ENCODE measurements at regions not wholly inside any gene's neighbourhood (a gene's known extent, or its start where the extent isn't known, plus 50 kb on each side); places are given as distances from the start of the nearest gene placed in this dataset.
A peak's percentile ranks its signal among the peaks of the same experiment; 100 is the strongest.
"Not testable (repeated sequence)": the region's sequence is repeated elsewhere in the genome, so short reads cannot be mapped to it uniquely, and the experiment has no call there.

DNA sequence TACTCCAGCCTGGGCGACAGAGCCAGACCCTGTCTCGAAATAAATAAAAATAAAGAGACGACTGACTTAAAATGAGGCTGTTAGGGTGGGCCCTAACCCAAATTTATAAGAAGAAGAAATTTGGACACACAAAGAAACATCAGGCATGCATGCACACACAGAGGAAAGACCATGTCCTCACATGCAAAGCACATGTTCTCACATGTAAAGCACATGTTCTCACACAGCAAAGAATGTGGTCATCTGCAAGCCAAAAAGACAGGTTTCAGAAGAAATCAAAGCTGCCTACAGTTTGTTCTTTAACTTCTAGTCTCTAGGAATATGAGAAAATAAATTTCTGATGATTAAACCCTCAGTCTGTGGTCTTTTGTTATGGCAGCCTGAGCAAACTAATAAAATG lies 132.3 kb upstream of the CRIM1 start:
- no peak for DNase-seq (ENCODE audit: low read depth)
- Histone ChIP-seq H3K36me3 (ENCODE audit: control insufficient read depth, insufficient read depth, low read length, severe bottlenecking) (no peaks in the 10 kb centered on the region), H3K27me3 (replicated peaks; ENCODE audit: control insufficient read depth, insufficient read depth, low read length) (no peaks in the 10 kb centered on the region), H3K4me3 (ENCODE audit: low read length) (no peak overlapping the region), H3K4me1 (ENCODE audit: control insufficient read depth, insufficient read depth, low read length) (no peaks in the 10 kb centered on the region), H3K9ac (ENCODE audit: low read length) (no peak overlapping the region), H3K9me3 (ENCODE audit: control insufficient read depth, low read length) (no peaks in the 10 kb centered on the region)

DNA sequence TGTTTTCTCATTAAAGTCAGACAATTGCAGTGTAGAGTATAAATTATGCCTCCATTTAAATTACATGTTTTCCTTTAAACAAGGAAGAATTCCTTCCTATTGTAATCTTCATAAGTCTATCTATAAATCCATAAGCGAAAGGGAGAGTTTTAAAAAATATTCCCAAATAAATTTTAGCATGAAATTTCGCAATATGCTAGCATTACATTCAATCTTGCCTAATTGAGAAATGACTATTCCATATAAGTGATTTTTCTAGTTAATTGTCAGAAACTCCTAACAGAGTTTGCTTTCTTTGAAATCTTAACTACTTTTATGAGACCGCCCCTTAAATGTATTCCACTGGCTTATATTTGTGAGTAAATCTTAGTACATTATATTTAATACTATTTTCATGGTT lies 133.1 kb upstream of the CRIM1 start:
- no peak overlapping the region for H3K9ac ChIP-seq (ENCODE audit: low read length)
- no peaks in the 10 kb centered on the region for H3K9me3 ChIP-seq (ENCODE audit: control insufficient read depth, low read length)
- no peaks in the 10 kb centered on the region for H3K4me1 ChIP-seq (ENCODE audit: control insufficient read depth, insufficient read depth, low read length)
- H3K27me3 ChIP-seq (replicated peaks; ENCODE audit: control insufficient read depth, insufficient read depth, low read length), result no peaks in the 10 kb centered on the region
- H3K36me3 ChIP-seq (ENCODE audit: control insufficient read depth, insufficient read depth, low read length, severe bottlenecking), result no peaks in the 10 kb centered on the region
- no peak overlapping the region for H3K4me3 ChIP-seq (ENCODE audit: low read length)
- peak; percentile 16 for DNase-seq (ENCODE audit: low read depth)

DNA sequence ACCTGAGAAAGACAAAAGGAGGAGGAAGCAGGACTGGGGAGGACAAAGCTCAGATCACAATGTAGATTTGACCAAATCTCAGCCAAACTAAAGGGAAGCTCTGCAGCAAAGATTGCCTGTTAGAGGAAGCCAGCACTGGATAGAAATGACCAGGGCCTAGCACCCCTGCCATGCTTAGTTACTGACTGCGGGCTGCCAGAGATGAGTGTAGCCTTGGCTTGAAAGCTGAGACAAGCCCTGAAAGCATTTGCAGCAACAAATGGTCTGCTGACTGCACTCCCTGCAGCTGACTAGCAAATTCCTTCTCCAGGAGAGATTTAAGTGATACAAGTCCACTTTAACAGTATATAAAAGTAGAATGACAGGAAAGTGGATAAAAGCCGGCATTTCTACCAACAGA lies 140.9 kb upstream of the CRIM1 start:
- H3K4me3 ChIP-seq (ENCODE audit: low read length), result no peak overlapping the region
- H3K27me3 ChIP-seq (replicated peaks; ENCODE audit: control insufficient read depth, insufficient read depth, low read length), result no peaks in the 10 kb centered on the region
- no peaks in the 10 kb centered on the region for H3K4me1 ChIP-seq (ENCODE audit: control insufficient read depth, insufficient read depth, low read length)
- no peaks in the 10 kb centered on the region for H3K36me3 ChIP-seq (ENCODE audit: control insufficient read depth, insufficient read depth, low read length, severe bottlenecking)
- H3K9me3 ChIP-seq (ENCODE audit: control insufficient read depth, low read length), result peaks cover 4% of the 10 kb centered on the region
- no peak overlapping the region for H3K9ac ChIP-seq (ENCODE audit: low read length)
- DNase-seq (ENCODE audit: low read depth), result peak; percentile 1

- H3K27me3 ChIP-seq (replicated peaks; ENCODE audit: control insufficient read depth, insufficient read depth, low read length), result no peaks in the 10 kb centered on the region
- H3K9ac ChIP-seq (ENCODE audit: low read length), result no peak overlapping the region
- no peaks in the 10 kb centered on the region for H3K4me1 ChIP-seq (ENCODE audit: control insufficient read depth, insufficient read depth, low read length)
- no peak for DNase-seq (ENCODE audit: low read depth)
- no peak overlapping the region for H3K4me3 ChIP-seq (ENCODE audit: low read length)
- H3K9me3 ChIP-seq (ENCODE audit: control insufficient read depth, low read length), result no peaks in the 10 kb centered on the region
- H3K36me3 ChIP-seq (ENCODE audit: control insufficient read depth, insufficient read depth, low read length, severe bottlenecking), result no peaks in the 10 kb centered on the region
Measured at GRCh38 chr2:36203366-36203765, 152.2 kb upstream of the CRIM1 start.

GRCh38 chr2:36197181-36197971 lies 158.2 kb upstream of the CRIM1 start:
- Histone ChIP-seq H3K9me3 (ENCODE audit: control insufficient read depth, low read length) (no peaks in the 10 kb centered on the region), H3K9ac (ENCODE audit: low read length) (no peak overlapping the region), H3K4me1 (ENCODE audit: control insufficient read depth, insufficient read depth, low read length) (no peaks in the 10 kb centered on the region), H3K36me3 (ENCODE audit: control insufficient read depth, insufficient read depth, low read length, severe bottlenecking) (no peaks in the 10 kb centered on the region), H3K27me3 (replicated peaks; ENCODE audit: control insufficient read depth, insufficient read depth, low read length) (peaks cover 7% of the 10 kb centered on the region), H3K4me3 (ENCODE audit: low read length) (no peak overlapping the region)
- DNase-seq (ENCODE audit: low read depth), result no peak

GRCh38 chr2:36193680-36194079 lies 161.9 kb upstream of the CRIM1 start:
- no peaks in the 10 kb centered on the region for H3K4me1 ChIP-seq (ENCODE audit: control insufficient read depth, insufficient read depth, low read length)
- no peak overlapping the region for H3K4me3 ChIP-seq (ENCODE audit: low read length)
- no peaks in the 10 kb centered on the region for H3K9me3 ChIP-seq (ENCODE audit: control insufficient read depth, low read length)
- no peak overlapping the region for H3K9ac ChIP-seq (ENCODE audit: low read length)
- DNase-seq (ENCODE audit: low read depth), result no peak
- H3K36me3 ChIP-seq (ENCODE audit: control insufficient read depth, insufficient read depth, low read length, severe bottlenecking), result no peaks in the 10 kb centered on the region
- peaks cover 7% of the 10 kb centered on the region for H3K27me3 ChIP-seq (replicated peaks; ENCODE audit: control insufficient read depth, insufficient read depth, low read length)

- H3K4me3 ChIP-seq (ENCODE audit: low read length), result no peak overlapping the region
- no peaks in the 10 kb centered on the region for H3K36me3 ChIP-seq (ENCODE audit: control insufficient read depth, insufficient read depth, low read length, severe bottlenecking)
- H3K27me3 ChIP-seq (replicated peaks; ENCODE audit: control insufficient read depth, insufficient read depth, low read length), result peaks cover 7% of the 10 kb centered on the region
- no peaks in the 10 kb centered on the region for H3K4me1 ChIP-seq (ENCODE audit: control insufficient read depth, insufficient read depth, low read length)
- no peak for DNase-seq (ENCODE audit: low read depth)
- no peak overlapping the region for H3K9ac ChIP-seq (ENCODE audit: low read length)
- H3K9me3 ChIP-seq (ENCODE audit: control insufficient read depth, low read length), result no peaks in the 10 kb centered on the region
Measured at GRCh38 chr2:36192983-36193382, 162.6 kb upstream of the CRIM1 start.

DNA sequence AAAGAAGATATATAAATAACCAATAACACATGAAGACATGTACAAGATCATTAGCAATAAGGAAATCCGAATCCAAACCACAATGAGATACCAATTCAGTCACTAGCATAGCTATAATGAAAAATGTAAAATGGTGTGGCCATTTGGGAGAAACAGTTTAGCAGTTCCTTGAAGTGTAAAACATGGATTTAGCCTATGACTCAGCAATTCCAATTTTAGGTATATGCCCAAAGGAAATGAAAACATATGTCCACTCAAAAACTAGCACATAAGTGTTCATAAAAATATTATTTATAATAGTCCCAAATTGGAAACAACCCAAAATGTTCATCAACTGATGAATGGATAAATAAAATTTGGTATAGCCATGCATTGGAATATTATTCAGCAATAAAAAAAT lies 165.5 kb upstream of the CRIM1 start:
- no peaks in the 10 kb centered on the region for H3K4me1 ChIP-seq (ENCODE audit: control insufficient read depth, insufficient read depth, low read length)
- no peaks in the 10 kb centered on the region for H3K36me3 ChIP-seq (ENCODE audit: control insufficient read depth, insufficient read depth, low read length, severe bottlenecking)
- no peak overlapping the region for H3K9ac ChIP-seq (ENCODE audit: low read length)
- no peak overlapping the region for H3K4me3 ChIP-seq (ENCODE audit: low read length)
- H3K27me3 ChIP-seq (replicated peaks; ENCODE audit: control insufficient read depth, insufficient read depth, low read length), result no peaks in the 10 kb centered on the region
- H3K9me3 ChIP-seq (ENCODE audit: control insufficient read depth, low read length), result no peaks in the 10 kb centered on the region
- no peak for DNase-seq (ENCODE audit: low read depth)

DNA sequence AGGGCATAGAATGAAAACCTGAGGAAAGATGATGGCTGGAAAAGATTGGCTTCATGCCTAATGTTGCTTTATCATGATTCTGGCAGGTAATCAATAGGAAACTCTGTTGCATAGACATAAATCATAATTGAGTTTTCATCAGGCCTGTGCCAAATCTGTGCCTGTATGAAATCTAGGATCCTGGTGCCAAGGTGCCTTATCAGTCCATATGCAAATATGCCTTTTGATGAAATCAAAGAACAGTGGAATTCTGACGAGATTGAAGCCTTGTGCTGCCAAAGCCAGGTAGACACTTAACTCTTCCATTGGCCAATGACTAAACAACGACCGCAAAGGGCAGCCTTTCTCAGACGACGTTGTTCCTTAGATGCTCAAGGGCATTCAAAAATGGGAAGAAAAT lies 170.0 kb upstream of the CRIM1 start:
- Histone ChIP-seq H3K9ac (ENCODE audit: low read length) (no peak overlapping the region), H3K4me1 (ENCODE audit: control insufficient read depth, insufficient read depth, low read length) (no peaks in the 10 kb centered on the region), H3K27me3 (replicated peaks; ENCODE audit: control insufficient read depth, insufficient read depth, low read length) (no peaks in the 10 kb centered on the region), H3K36me3 (ENCODE audit: control insufficient read depth, insufficient read depth, low read length, severe bottlenecking) (no peaks in the 10 kb centered on the region), H3K9me3 (ENCODE audit: control insufficient read depth, low read length) (no peaks in the 10 kb centered on the region), H3K4me3 (ENCODE audit: low read length) (no peak overlapping the region)
- DNase-seq (ENCODE audit: low read depth), result no peak

GRCh38 chr2:36184848-36185247 lies 170.7 kb upstream of the CRIM1 start:
- H3K4me1 ChIP-seq (ENCODE audit: control insufficient read depth, insufficient read depth, low read length), result no peaks in the 10 kb centered on the region
- no peaks in the 10 kb centered on the region for H3K9me3 ChIP-seq (ENCODE audit: control insufficient read depth, low read length)
- H3K27me3 ChIP-seq (replicated peaks; ENCODE audit: control insufficient read depth, insufficient read depth, low read length), result no peaks in the 10 kb centered on the region
- no peak overlapping the region for H3K4me3 ChIP-seq (ENCODE audit: low read length)
- no peak for DNase-seq (ENCODE audit: low read depth)
- no peak overlapping the region for H3K9ac ChIP-seq (ENCODE audit: low read length)
- H3K36me3 ChIP-seq (ENCODE audit: control insufficient read depth, insufficient read depth, low read length, severe bottlenecking), result no peaks in the 10 kb centered on the region

- H3K9ac ChIP-seq (ENCODE audit: low read length); H3K4me3 ChIP-seq (ENCODE audit: low read length); H3K27me3 ChIP-seq (replicated peaks; ENCODE audit: control insufficient read depth, insufficient read depth, low read length); H3K9me3 ChIP-seq (ENCODE audit: control insufficient read depth, low read length); H3K36me3 ChIP-seq (ENCODE audit: control insufficient read depth, insufficient read depth, low read length, severe bottlenecking); DNase-seq (ENCODE audit: low read depth); H3K4me1 ChIP-seq (ENCODE audit: control insufficient read depth, insufficient read depth, low read length): not testable (repeated sequence)
Measured at GRCh38 chr2:36180789-36181482, 174.6 kb upstream of the CRIM1 start.
